HG03558 (cell line): ENCODE measurements at regions not wholly inside any gene's neighbourhood (a gene's known extent, or its start where the extent isn't known, plus 50 kb on each side); places are given as distances from the start of the nearest gene placed in this dataset.

Experiments used
- ATAC-seq: cut with Tn5 transposase; IDR thresholded peaks from one replicate; pipeline ENCODE4 v1.9.1; 2021; ENCODE audit warnings: moderate number of reproducible peaks; ENCODE audit not compliant: unreplicated experiment; ENCODE audit errors: extremely low read depth

- no peak for ATAC-seq
Observed at GRCh38 chr2:164439885-164440284, 181.4 kb downstream of the GRB14 start.

GRCh38 chr2:164439235-164439634, 182.0 kb downstream of the GRB14 start:
- ATAC-seq: no peak

GRCh38 chr2:164438490-164439205, 182.6 kb downstream of the GRB14 start:
- no peak for ATAC-seq

- ATAC-seq: no peak
Observed at GRCh38 chr2:164436131-164436530, 185.2 kb downstream of the GRB14 start.

- no peak for ATAC-seq
Observed at GRCh38 chr2:164430166-164430783, 191.0 kb downstream of the GRB14 start.

GRCh38 chr2:164429354-164429753, 191.9 kb downstream of the GRB14 start:
- no peak for ATAC-seq

GRCh38 chr2:164427111-164427510, 194.2 kb downstream of the GRB14 start:
- no peak for ATAC-seq

- ATAC-seq: no peak
Observed at GRCh38 chr2:164420787-164421186, 200.5 kb downstream of the GRB14 start.

GRCh38 chr2:164412831-164413230, 208.5 kb downstream of the GRB14 start:
- no peak for ATAC-seq

GRCh38 chr2:164389411-164389810, 231.9 kb downstream of the GRB14 start:
- no peak for ATAC-seq

- peak; percentile 89 for ATAC-seq
Observed at GRCh38 chr2:164388511-164388910, 232.8 kb downstream of the GRB14 start.

- ATAC-seq: no peak
Observed at GRCh38 chr2:164386231-164386630, 235.1 kb downstream of the GRB14 start.

GRCh38 chr2:164384434-164384833, 236.8 kb downstream of the GRB14 start:
- no peak for ATAC-seq

GRCh38 chr2:164371916-164372315, 249.4 kb downstream of the GRB14 start:
- ATAC-seq: no peak

- no peak for ATAC-seq
Observed at GRCh38 chr2:164369366-164369765, 251.9 kb downstream of the GRB14 start.

GRCh38 chr2:164368896-164369295, 252.4 kb downstream of the GRB14 start:
- ATAC-seq: no peak

- ATAC-seq: no peak
Observed at GRCh38 chr2:164363646-164364045, 257.6 kb downstream of the GRB14 start.

GRCh38 chr2:164351536-164351935, 269.7 kb downstream of the GRB14 start:
- ATAC-seq: no peak

GRCh38 chr2:164335947-164336346, 285.3 kb downstream of the GRB14 start:
- ATAC-seq: no peak

- ATAC-seq: no peak
Observed at GRCh38 chr2:164335128-164335527, 286.2 kb downstream of the GRB14 start.

- ATAC-seq: no peak
Observed at GRCh38 chr2:164328310-164328709, 293.0 kb downstream of the GRB14 start.

- no peak for ATAC-seq
Observed at GRCh38 chr2:164323978-164324377, 297.3 kb downstream of the GRB14 start.
